Mesendoderm (in vitro differentiated cells): ENCODE measurements at regions not wholly inside any gene's neighbourhood (a gene's known extent, or its start where the extent isn't known, plus 50 kb on each side); places are given as distances from the start of the nearest gene placed in this dataset.

Experiments
- DNase-seq: peaks from one replicate; pipeline ENCODE4 v3.0.0; 2013
- H2AK5ac ChIP-seq: 2 replicates; pipeline ENCODE4 v1.6.1; 2013; ENCODE audit warnings: low read length, inconsistent platforms
- H2BK120ac ChIP-seq: 2 replicates; pipeline ENCODE4 v1.6.1; 2013; ENCODE audit warnings: low read depth, mild to moderate bottlenecking, low read length, moderate library complexity, mixed read lengths
- H2BK15ac ChIP-seq: replicated peaks from 2 replicates; pipeline ENCODE4 v1.6.1; 2013; ENCODE audit warnings: low read depth, mild to moderate bottlenecking, moderate library complexity
- H2BK5ac ChIP-seq: 2 replicates; pipeline ENCODE4 v1.6.1; 2013; ENCODE audit warnings: low read length, inconsistent platforms
- H3K18ac ChIP-seq: 2 replicates; pipeline ENCODE4 v1.6.1; 2013; ENCODE audit warnings: mild to moderate bottlenecking, low read length, mixed read lengths
- H3K23ac ChIP-seq: one replicate; pipeline ENCODE4 v1.6.1; 2013; ENCODE audit warnings: low read length
- H3K27ac ChIP-seq: 2 replicates; pipeline ENCODE4 v1.5.1; 2013; ENCODE audit warnings: low read depth, mild to moderate bottlenecking, inconsistent platforms, low read length, moderate library complexity
- H3K27me3 ChIP-seq: 2 replicates; pipeline ENCODE4 v1.6.1; 2013; ENCODE audit warnings: low read length, control low read depth, mild to moderate bottlenecking, inconsistent platforms; ENCODE audit not compliant: insufficient read depth, poor library complexity
- H3K36me3 ChIP-seq: 2 replicates; pipeline ENCODE4 v1.6.1; 2013; ENCODE audit warnings: low read length, inconsistent platforms; ENCODE audit not compliant: control insufficient read depth, insufficient read depth
- H3K4ac ChIP-seq: one replicate; pipeline ENCODE4 v1.6.1; 2013; ENCODE audit warnings: low read depth, mild to moderate bottlenecking, low read length, moderate library complexity
- H3K4me1 ChIP-seq: 2 replicates; pipeline ENCODE4 v1.6.1; 2013; ENCODE audit warnings: low read depth, low read length, inconsistent platforms; ENCODE audit not compliant: control insufficient read depth
- H3K4me2 ChIP-seq: 2 replicates; pipeline ENCODE4 v1.6.1; 2013; ENCODE audit warnings: low read length
- H3K4me3 ChIP-seq: 2 replicates; pipeline ENCODE4 v1.5.1; 2013; ENCODE audit warnings: mild to moderate bottlenecking, low read length
- H3K56ac ChIP-seq: one replicate; pipeline ENCODE4 v1.6.1; 2013; ENCODE audit warnings: low read length
- H3K79me1 ChIP-seq: 2 replicates; pipeline ENCODE4 v1.6.1; 2013; ENCODE audit warnings: low read length, inconsistent platforms
- H3K79me2 ChIP-seq: 2 replicates; pipeline ENCODE4 v1.6.1; 2013; ENCODE audit warnings: mild to moderate bottlenecking, low read length; ENCODE audit not compliant: control insufficient read depth, insufficient read depth
- H3K9ac ChIP-seq: 2 replicates; pipeline ENCODE4 v1.6.1; 2013; ENCODE audit warnings: low read length, inconsistent platforms
- H4K5ac ChIP-seq: one replicate; pipeline ENCODE4 v1.6.1; 2013; ENCODE audit warnings: low read length
- H4K8ac ChIP-seq: one replicate; pipeline ENCODE4 v1.6.1; 2013; ENCODE audit warnings: low read depth, mild to moderate bottlenecking, control low read depth, low read length, moderate library complexity
- WGBS: extraction: QIAGEN DNeasy Blood & Tissue Kit; methylation state at CpG from one replicate; pipeline ENCODE4 v1.1.7; 2013; ENCODE audit warnings: low lambda C conversion rate, missing lambda C conversion rate; ENCODE audit not compliant: insufficient coverage; ENCODE audit errors: extremely low coverage; 5-methylcytosine and 5-hydroxymethylcytosine counted together

DNA sequence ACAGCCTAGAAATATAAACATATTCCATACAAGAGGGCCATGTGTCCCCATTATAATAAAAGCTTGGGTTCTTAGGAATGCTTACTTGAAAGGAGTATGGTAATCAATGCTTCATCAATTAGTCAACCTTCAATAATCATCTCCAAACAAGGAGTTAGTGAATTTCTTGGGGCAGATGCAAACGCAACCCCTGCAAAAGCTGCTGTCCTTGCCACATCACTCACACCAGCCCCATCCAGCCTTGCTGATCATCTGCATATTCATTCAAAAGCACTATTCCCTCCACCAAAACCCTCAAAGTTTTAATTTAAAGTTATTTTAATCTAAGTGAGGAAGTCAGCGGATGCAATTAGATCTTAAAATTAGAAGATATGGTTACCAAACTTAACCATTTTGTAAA is 54.0 kb upstream of the VGLL4 start:
- Histone ChIP-seq H3K27me3 (no peaks in the 10 kb centered on the region), H3K9ac (no peak overlapping the region), H3K18ac (no peak overlapping the region), H2BK15ac (no peak overlapping the region), H2AK5ac (no peak overlapping the region), H3K4me1 (no peaks in the 10 kb centered on the region), H4K8ac (no peak overlapping the region), H3K27ac (no peak overlapping the region), H4K5ac (no peak overlapping the region), H3K4me3 (no peak overlapping the region), H2BK120ac (no peak overlapping the region), H2BK5ac (no peak overlapping the region), H3K56ac (no peak overlapping the region), H3K36me3 (no peaks in the 10 kb centered on the region), H3K79me1 (no peaks in the 10 kb centered on the region), H3K79me2 (no peaks in the 10 kb centered on the region), H3K23ac (no peak overlapping the region), H3K4ac (no peak overlapping the region), H3K4me2 (no peak overlapping the region)
- no CpG with 5 or more reads among the region's 2 CpGs for WGBS
- no peak for DNase-seq

DNA sequence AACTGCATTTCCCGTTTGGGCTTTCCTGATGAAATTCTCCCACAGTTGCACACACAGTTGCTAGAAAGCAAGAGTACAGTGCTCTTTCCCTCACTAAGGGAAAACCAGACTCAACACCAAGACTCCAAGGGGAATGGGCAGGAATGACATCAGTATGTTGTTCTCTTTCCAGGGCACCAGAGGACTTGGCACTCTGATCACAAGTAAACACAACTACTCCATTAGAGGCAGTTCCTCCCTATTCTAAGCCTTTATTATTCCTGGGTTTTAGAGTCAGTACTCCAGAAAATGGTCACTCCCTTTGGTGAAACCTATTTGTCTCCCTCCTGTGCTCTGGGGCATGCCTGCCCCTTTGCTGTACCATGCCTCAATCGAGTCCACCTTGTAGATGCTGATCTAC is 52.3 kb upstream of the VGLL4 start:
- Histone ChIP-seq H3K36me3 (no peaks in the 10 kb centered on the region), H3K27ac (no peak overlapping the region), H3K4ac (no peak overlapping the region), H2BK5ac (no peak overlapping the region), H2BK120ac (no peak overlapping the region), H3K18ac (no peak overlapping the region), H4K8ac (no peak overlapping the region), H3K9ac (no peak overlapping the region), H2AK5ac (no peak overlapping the region), H3K56ac (no peak overlapping the region), H4K5ac (no peak overlapping the region), H2BK15ac (no peak overlapping the region), H3K79me1 (no peaks in the 10 kb centered on the region), H3K79me2 (no peaks in the 10 kb centered on the region), H3K4me1 (no peaks in the 10 kb centered on the region), H3K4me2 (no peak overlapping the region), H3K4me3 (no peak overlapping the region), H3K27me3 (no peaks in the 10 kb centered on the region), H3K23ac (no peak overlapping the region)
- no peak for DNase-seq
- no CpG with 5 or more reads among the region's 2 CpGs for WGBS
